WERI-Rb-1 (cell line): ENCODE measurements at regions not wholly inside any gene's neighbourhood (a gene's known extent, or its start where the extent isn't known, plus 50 kb on each side); places are given as distances from the start of the nearest gene placed in this dataset.

Experiments
- DNase-seq: peaks from one replicate; pipeline ENCODE4 v3.0.0-alpha.2; 2020
- H3K27ac ChIP-seq: fragments of 250-450 bp; sonication (Bioruptor Pico); 2 replicates; pipeline ENCODE4 v1.5.1; 2020; ENCODE audit warnings: mild to moderate bottlenecking, moderate library complexity
- H3K27me3 ChIP-seq: fragments of 250-450 bp; sonication (Bioruptor Pico); 2 replicates; pipeline ENCODE4 v1.5.1; 2021; ENCODE audit warnings: mild to moderate bottlenecking, low read depth, moderate library complexity; ENCODE audit not compliant: insufficient read depth, severe bottlenecking
- H3K36me3 ChIP-seq: fragments of 250-450 bp; sonication (Bioruptor Pico); 2 replicates; pipeline ENCODE4 v1.5.1; 2020; ENCODE audit warnings: mild to moderate bottlenecking, moderate library complexity
- H3K4me3 ChIP-seq: 2 replicates; pipeline ENCODE4 v1.5.1; 2011; ENCODE audit warnings: low read depth, mild to moderate bottlenecking, control low read depth, low read length
- H3K9me3 ChIP-seq: fragments of 250-450 bp; sonication (Bioruptor Pico); 2 replicates; pipeline ENCODE4 v1.5.1; 2021; ENCODE audit warnings: mild to moderate bottlenecking, moderate library complexity; ENCODE audit not compliant: severe bottlenecking
- TF ChIP-seq, protein P1 (sequence below): IDR thresholded peaks from 2 replicates; pipeline ENCODE4 v1.5.1; 2011; ENCODE audit warnings: low read depth, mild to moderate bottlenecking, control low read depth, inconsistent platforms, low read length

DNA sequence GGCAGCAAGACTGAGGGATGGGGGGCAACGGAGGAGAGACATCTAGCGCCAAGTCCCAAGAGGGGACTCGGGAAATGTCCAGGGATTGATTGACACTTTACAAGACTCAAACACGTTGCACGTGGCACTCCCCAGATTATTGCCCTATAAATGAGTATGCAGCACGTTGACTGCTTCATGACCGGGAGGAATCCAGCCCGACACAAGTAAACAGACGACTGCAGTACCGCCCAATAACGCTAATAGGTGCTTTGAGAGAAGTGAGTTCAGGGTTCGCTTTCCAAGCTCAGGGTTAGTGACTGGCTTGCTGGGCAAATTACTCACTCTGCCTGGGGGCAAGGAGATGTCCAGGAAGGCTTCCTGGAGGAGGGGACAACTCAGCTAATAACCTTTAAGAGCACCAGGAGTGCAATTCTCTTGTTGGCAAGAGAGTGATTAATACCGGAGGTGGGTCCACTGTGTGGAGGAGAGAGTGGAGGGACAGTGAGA is 73.3 kb upstream of the MYL10 start:
- no peaks in the 10 kb centered on the region for H3K36me3 ChIP-seq
- no peak overlapping the region for H3K4me3 ChIP-seq
- H3K27ac ChIP-seq = no peak overlapping the region
- DNase-seq = no peak
- H3K9me3 ChIP-seq = no peaks in the 10 kb centered on the region
- TF ChIP-seq, protein P1, sequence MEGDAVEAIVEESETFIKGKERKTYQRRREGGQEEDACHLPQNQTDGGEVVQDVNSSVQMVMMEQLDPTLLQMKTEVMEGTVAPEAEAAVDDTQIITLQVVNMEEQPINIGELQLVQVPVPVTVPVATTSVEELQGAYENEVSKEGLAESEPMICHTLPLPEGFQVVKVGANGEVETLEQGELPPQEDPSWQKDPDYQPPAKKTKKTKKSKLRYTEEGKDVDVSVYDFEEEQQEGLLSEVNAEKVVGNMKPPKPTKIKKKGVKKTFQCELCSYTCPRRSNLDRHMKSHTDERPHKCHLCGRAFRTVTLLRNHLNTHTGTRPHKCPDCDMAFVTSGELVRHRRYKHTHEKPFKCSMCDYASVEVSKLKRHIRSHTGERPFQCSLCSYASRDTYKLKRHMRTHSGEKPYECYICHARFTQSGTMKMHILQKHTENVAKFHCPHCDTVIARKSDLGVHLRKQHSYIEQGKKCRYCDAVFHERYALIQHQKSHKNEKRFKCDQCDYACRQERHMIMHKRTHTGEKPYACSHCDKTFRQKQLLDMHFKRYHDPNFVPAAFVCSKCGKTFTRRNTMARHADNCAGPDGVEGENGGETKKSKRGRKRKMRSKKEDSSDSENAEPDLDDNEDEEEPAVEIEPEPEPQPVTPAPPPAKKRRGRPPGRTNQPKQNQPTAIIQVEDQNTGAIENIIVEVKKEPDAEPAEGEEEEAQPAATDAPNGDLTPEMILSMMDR = no peak
- H3K27me3 ChIP-seq = no peaks in the 10 kb centered on the region

GRCh38 chr7:101705331-101705730 is 76.2 kb upstream of the MYL10 start:
- DNase-seq = no peak
- no peaks in the 10 kb centered on the region for H3K9me3 ChIP-seq

DNA sequence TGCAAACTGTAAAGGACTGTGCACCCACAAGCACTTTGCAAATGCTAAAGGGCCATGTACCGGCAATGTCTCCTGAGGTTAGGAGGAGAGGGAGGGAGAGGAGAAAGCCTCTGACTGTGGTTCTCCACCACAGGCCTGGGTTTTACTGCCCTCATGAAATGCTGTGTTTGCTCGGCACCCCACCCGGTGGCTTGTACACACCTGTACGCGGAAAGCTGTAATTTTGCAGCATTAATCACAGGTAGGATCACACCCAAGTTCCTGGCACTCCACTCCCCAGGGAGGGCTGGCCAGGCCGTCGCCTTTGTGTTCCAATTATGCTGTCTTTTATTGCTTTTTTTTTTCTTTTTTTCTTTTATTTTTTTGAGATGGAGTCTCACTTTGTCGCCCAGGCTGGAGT is 78.5 kb upstream of the MYL10 start:
- Histone ChIP-seq H3K36me3 (no peaks in the 10 kb centered on the region), H3K27me3 (no peaks in the 10 kb centered on the region), H3K4me3 (no peak overlapping the region), H3K27ac (no peak overlapping the region), H3K9me3 (no peaks in the 10 kb centered on the region)
- DNase-seq = no peak
- TF ChIP-seq, protein P1 = no peak

More at GRCh38 chr7:101705331-101705730, 76.2 kb upstream of the MYL10 start:
- Histone ChIP-seq H3K4me3 (no peak overlapping the region), H3K36me3 (no peaks in the 10 kb centered on the region), H3K27ac (no peak overlapping the region), H3K27me3 (no peaks in the 10 kb centered on the region)
- TF ChIP-seq, protein P1 = no peak

DNA sequence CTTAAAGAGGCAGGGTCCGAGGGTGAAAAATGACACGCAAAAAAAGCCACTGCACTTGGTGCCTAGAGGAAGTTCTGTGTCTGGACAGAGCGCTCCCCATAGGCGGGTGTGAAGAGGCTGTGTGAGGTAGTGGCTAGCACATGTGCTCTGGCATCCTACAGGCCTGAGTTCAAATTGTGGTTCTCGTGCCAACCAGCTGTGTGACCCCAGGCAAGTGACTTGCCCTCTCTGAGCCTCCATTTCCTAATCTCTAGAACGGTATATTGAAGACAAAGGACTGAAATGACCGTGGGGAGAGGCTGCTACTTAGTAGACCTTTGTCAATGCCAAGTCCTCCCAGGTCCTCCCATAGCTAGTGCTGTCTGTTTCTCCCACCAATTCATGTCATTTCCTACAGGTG is 79.1 kb upstream of the MYL10 start:
- H3K9me3 ChIP-seq = no peaks in the 10 kb centered on the region
- TF ChIP-seq, protein P1 = no peak
- H3K4me3 ChIP-seq = no peak overlapping the region
- H3K36me3 ChIP-seq = no peaks in the 10 kb centered on the region
- no peak for DNase-seq
- H3K27ac ChIP-seq = no peak overlapping the region
- H3K27me3 ChIP-seq = no peaks in the 10 kb centered on the region

- no peaks in the 10 kb centered on the region for H3K9me3 ChIP-seq
- no peak overlapping the region for H3K27ac ChIP-seq
- no peak overlapping the region for H3K4me3 ChIP-seq
- H3K27me3 ChIP-seq = no peaks in the 10 kb centered on the region
- TF ChIP-seq, protein P1 = no peak
- no peak for DNase-seq
- no peaks in the 10 kb centered on the region for H3K36me3 ChIP-seq
Observed at GRCh38 chr7:101712652-101713051, 83.6 kb upstream of the MYL10 start.

- no peaks in the 10 kb centered on the region for H3K9me3 ChIP-seq
- no peaks in the 10 kb centered on the region for H3K36me3 ChIP-seq
- TF ChIP-seq, protein P1 = no peak
- no peak overlapping the region for H3K4me3 ChIP-seq
- DNase-seq = no peak
- H3K27me3 ChIP-seq = no peaks in the 10 kb centered on the region
- H3K27ac ChIP-seq = no peak overlapping the region
Observed at GRCh38 chr7:101714097-101714496, 85.0 kb upstream of the MYL10 start.
